Fibroblast of lung (primary cell): ENCODE measurements at regions not wholly inside any gene's neighbourhood (a gene's known extent, or its start where the extent isn't known, plus 50 kb on each side); places are given as distances from the start of the nearest gene placed in this dataset.
"Not testable (repeated sequence)": the region's sequence is repeated elsewhere in the genome, so short reads cannot be mapped to it uniquely, and the experiment has no call there.

Experiments
- DNase-seq, 2 donors: peaks; one replicate each; pipeline versions ENCODE4 v3.0.0 to v3.0.0-alpha.2; 2010; ENCODE audit warnings: low read depth in 2 of 2
- H2AFZ ChIP-seq: 2 replicates; pipeline ENCODE4 v1.5.1; 2012; ENCODE audit warnings: low read length, control low read depth, inconsistent platforms
- H3K27ac ChIP-seq: 2 replicates; pipeline ENCODE4 v1.5.1; 2011; ENCODE audit warnings: low read length, control low read depth; ENCODE audit not compliant: insufficient read depth
- H3K27me3 ChIP-seq: 2 replicates; pipeline ENCODE4 v1.5.1; 2011; ENCODE audit warnings: mild to moderate bottlenecking, low read length; ENCODE audit not compliant: control insufficient read depth, insufficient read depth
- H3K36me3 ChIP-seq: 2 replicates; pipeline ENCODE4 v1.5.1; 2011; ENCODE audit warnings: low read length; ENCODE audit not compliant: control insufficient read depth, insufficient read depth
- H3K4me1 ChIP-seq: 2 replicates; pipeline ENCODE4 v1.5.1; 2011; ENCODE audit warnings: low read length; ENCODE audit not compliant: control insufficient read depth, insufficient read depth; ENCODE audit errors: extremely low read depth
- H3K4me2 ChIP-seq: 2 replicates; pipeline ENCODE4 v1.5.1; 2011; ENCODE audit warnings: low read length, control low read depth; ENCODE audit not compliant: insufficient read depth; ENCODE audit errors: extremely low read depth
- H3K4me3 ChIP-seq, 4 experiments: fragments of 200-600 bp in 1 of 4; sonication (generic) in 1 of 4; replicated peaks in 1 of 4; 2 replicates each; pipeline ENCODE4 v1.5.1; 2011 to 2016; ENCODE audit warnings: low read length in 4 of 4, low read depth in 3 of 4, mild to moderate bottlenecking in 3 of 4, control low read depth in 2 of 4, inconsistent platforms in 1 of 4, mixed read lengths in 1 of 4; ENCODE audit not compliant: insufficient read depth in 1 of 4; ENCODE audit errors: control extremely low read depth in 1 of 4
- H3K79me2 ChIP-seq: 2 replicates; pipeline ENCODE4 v1.5.1; 2012; ENCODE audit warnings: mild to moderate bottlenecking, low read length, inconsistent platforms; ENCODE audit not compliant: control insufficient read depth, insufficient read depth
- H3K9ac ChIP-seq: 2 replicates; pipeline ENCODE4 v1.5.1; 2011; ENCODE audit warnings: mild to moderate bottlenecking, low read length, control low read depth; ENCODE audit not compliant: insufficient read depth
- H3K9me3 ChIP-seq: 2 replicates; pipeline ENCODE4 v1.5.1; 2012; ENCODE audit warnings: low read depth, low read length; ENCODE audit not compliant: control insufficient read depth, insufficient read depth
- H4K20me1 ChIP-seq: 2 replicates; pipeline ENCODE4 v1.5.1; 2011; ENCODE audit warnings: low read length; ENCODE audit not compliant: control insufficient read depth, insufficient read depth; ENCODE audit errors: extremely low read depth
- CTCF ChIP-seq, 2 donors: IDR thresholded peaks in 1 of 2; conservative IDR thresholded peaks in 1 of 2; 1 replicate in 1 of 2; 2 replicates in 1 of 2; pipeline ENCODE4 v1.5.1; 2011 to 2012; ENCODE audit warnings: low read length in 2 of 2, control low read depth in 1 of 2, inconsistent platforms in 1 of 2, low read depth in 1 of 2, mild to moderate bottlenecking in 1 of 2
- EZH2 ChIP-seq: IDR thresholded peaks from 2 replicates; pipeline ENCODE4 v1.5.1; 2012; ENCODE audit warnings: low read length, control low read depth, mild to moderate bottlenecking; ENCODE audit errors: missing control alignments

GRCh38 chr10:6787091-6787490 lies 207.0 kb upstream of the PRKCQ start:
- TF ChIP-seq CTCF (conservative IDR thresholded peaks at IDR 0.05 in 1 of 2, IDR thresholded peaks at IDR 0.05 in 1 of 2; ENCODE audit: low read depth in 1 of 2, low read length in 2 of 2) (no peak), EZH2 (no peak)
- H3K9ac ChIP-seq, result no peak overlapping the region

GRCh38 chr10:6786579-6787031 lies 206.5 kb upstream of the PRKCQ start:
- no peak for TF ChIP-seq EZH2
- TF ChIP-seq CTCF (conservative IDR thresholded peaks at IDR 0.05 in 1 of 2, IDR thresholded peaks at IDR 0.05 in 1 of 2; ENCODE audit: low read depth in 1 of 2, low read length in 2 of 2), result peak; percentile 64
- H3K79me2 ChIP-seq, result no peaks in the 10 kb centered on the region
- no peak overlapping the region for H2AFZ ChIP-seq
- DNase-seq, result peak; percentile 61 to 77
- no peaks in the 10 kb centered on the region for H3K27me3 ChIP-seq
- H3K36me3 ChIP-seq, result no peaks in the 10 kb centered on the region
- H3K4me1 ChIP-seq, result peaks cover 3% of the 10 kb centered on the region
- H3K27ac ChIP-seq, result no peak overlapping the region
- H3K4me3 ChIP-seq, result peak overlapping the region in 3 of 4 experiments; percentile 1 to 39 (median 38)
- H3K4me2 ChIP-seq, result peak overlapping the region; percentile 78
- no peaks in the 10 kb centered on the region for H4K20me1 ChIP-seq
- H3K9me3 ChIP-seq, result no peaks in the 10 kb centered on the region
- no peak overlapping the region for H3K9ac ChIP-seq

More at GRCh38 chr10:6787091-6787490, 207.0 kb upstream of the PRKCQ start:
- H3K36me3 ChIP-seq, result no peaks in the 10 kb centered on the region
- H3K79me2 ChIP-seq, result no peaks in the 10 kb centered on the region
- H3K4me1 ChIP-seq, result peaks cover 3% of the 10 kb centered on the region
- H4K20me1 ChIP-seq, result no peaks in the 10 kb centered on the region
- H3K4me2 ChIP-seq, result peak overlapping the region; percentile 78
- no peaks in the 10 kb centered on the region for H3K9me3 ChIP-seq
- H2AFZ ChIP-seq, result no peak overlapping the region
- no peak overlapping the region for H3K27ac ChIP-seq
- no peak for DNase-seq
- no peaks in the 10 kb centered on the region for H3K27me3 ChIP-seq
- no peak overlapping the region for H3K4me3 ChIP-seq

GRCh38 chr10:6784429-6784828 lies 204.4 kb upstream of the PRKCQ start:
- not testable (repeated sequence) for H3K9me3 ChIP-seq, H3K79me2 ChIP-seq, H3K4me3 ChIP-seq, H3K27me3 ChIP-seq, H3K36me3 ChIP-seq, H2AFZ ChIP-seq, H3K27ac ChIP-seq, DNase-seq, H4K20me1 ChIP-seq, H3K4me2 ChIP-seq, H3K9ac ChIP-seq, H3K4me1 ChIP-seq
